ENCODE measurements at regions not wholly inside any gene's neighbourhood (a gene's known extent, or its start where the extent isn't known, plus 50 kb on each side); places are given as distances from the start of the nearest gene placed in this dataset.

GRCh38 chr12:114123108-114123507 lies 157.0 kb upstream of the RBM19 start:
- H3K4me3 ChIP-seq (ENCODE audit: low read depth, low read length) = no peak overlapping the region
- no peak for DNase-seq (ENCODE audit: low read depth)
- TF ChIP-seq CTCF (IDR thresholded peaks at IDR 0.05; ENCODE audit: low read depth, low read length, missing control alignments) = no peak

- no peak for TF ChIP-seq CTCF (IDR thresholded peaks at IDR 0.05; ENCODE audit: low read depth, low read length, missing control alignments)
- DNase-seq (ENCODE audit: low read depth) = no peak
- H3K4me3 ChIP-seq (ENCODE audit: low read depth, low read length) = no peak overlapping the region
These were observed 155.9 kb upstream of the RBM19 start for GRCh38 chr12:114122016-114122415.

GRCh38 chr12:114119316-114119715 lies 153.2 kb upstream of the RBM19 start:
- no peak for TF ChIP-seq CTCF (IDR thresholded peaks at IDR 0.05; ENCODE audit: low read depth, low read length, missing control alignments)
- H3K4me3 ChIP-seq (ENCODE audit: low read depth, low read length) = no peak overlapping the region
- no peak for DNase-seq (ENCODE audit: low read depth)

GRCh38 chr12:114096461-114096860 lies 130.3 kb upstream of the RBM19 start:
- no peak overlapping the region for H3K4me3 ChIP-seq (ENCODE audit: low read depth, low read length)
- TF ChIP-seq CTCF (IDR thresholded peaks at IDR 0.05; ENCODE audit: low read depth, low read length, missing control alignments) = no peak
- no peak for DNase-seq (ENCODE audit: low read depth)

GRCh38 chr12:114093520-114093919 lies 127.4 kb upstream of the RBM19 start:
- no peak for DNase-seq (ENCODE audit: low read depth)
- TF ChIP-seq CTCF (IDR thresholded peaks at IDR 0.05; ENCODE audit: low read depth, low read length, missing control alignments) = no peak
- no peak overlapping the region for H3K4me3 ChIP-seq (ENCODE audit: low read depth, low read length)

DNA sequence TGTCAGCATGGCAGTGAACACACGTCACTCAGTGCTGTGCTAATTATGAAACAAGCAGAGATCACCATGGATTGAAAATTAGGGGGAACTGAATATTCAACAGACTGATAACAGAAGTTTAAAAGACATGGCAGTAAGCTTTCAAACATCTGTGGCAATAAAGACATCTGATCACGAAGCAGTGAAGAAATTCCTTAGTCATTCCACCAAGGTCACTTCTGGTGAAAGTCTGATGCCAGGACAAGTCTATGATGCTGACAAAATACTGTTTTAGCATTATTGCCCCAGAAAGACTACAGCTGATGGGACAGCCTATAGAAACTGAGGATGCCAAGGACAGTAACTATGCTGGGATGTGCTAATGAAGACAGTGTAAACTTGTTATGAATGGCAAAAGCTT lies 126.9 kb upstream of the RBM19 start:
- TF ChIP-seq CTCF (IDR thresholded peaks at IDR 0.05; ENCODE audit: low read depth, low read length, missing control alignments) = no peak
- DNase-seq (ENCODE audit: low read depth) = no peak

GRCh38 chr12:114090211-114090610 lies 124.1 kb upstream of the RBM19 start:
- no peak for TF ChIP-seq CTCF (IDR thresholded peaks at IDR 0.05; ENCODE audit: low read depth, low read length, missing control alignments)
- DNase-seq (ENCODE audit: low read depth) = no peak
- H3K4me3 ChIP-seq (ENCODE audit: low read depth, low read length) = no peak overlapping the region

More for the DNA sequence above, 126.9 kb upstream of the RBM19 start:
- H3K4me3 ChIP-seq (ENCODE audit: low read depth, low read length) = no peak overlapping the region
